Thymus (tissue), 11 donors: ENCODE measurements at regions not wholly inside any gene's neighbourhood (a gene's known extent, or its start where the extent isn't known, plus 50 kb on each side); places are given as distances from the start of the nearest gene placed in this dataset.

Experiments used
- DNase-seq, 9 donors: peaks; one replicate each; pipeline ENCODE4 v3.0.0-alpha.2; 2013; ENCODE audit warnings: low spot score in 9 of 9, low read depth in 6 of 9, missing footprints in 1 of 9
- H3K27ac ChIP-seq, 2 donors: one replicate each; pipeline ENCODE4 v1.5.1; 2013; ENCODE audit warnings: control low read depth in 1 of 2, low read depth in 1 of 2, low read length in 1 of 2, mild to moderate bottlenecking in 1 of 2, moderate library complexity in 1 of 2
- H3K27me3 ChIP-seq, 2 donors: one replicate each; pipeline ENCODE4 v1.5.1; 2013; ENCODE audit warnings: low read length in 1 of 2; ENCODE audit not compliant: control insufficient read depth in 2 of 2, insufficient read depth in 1 of 2
- H3K36me3 ChIP-seq, 2 donors: one replicate each; pipeline ENCODE4 v1.5.1; 2013; ENCODE audit warnings: low read length in 1 of 2, mild to moderate bottlenecking in 1 of 2, moderate library complexity in 1 of 2; ENCODE audit not compliant: control insufficient read depth in 2 of 2, insufficient read depth in 2 of 2
- H3K4me1 ChIP-seq, 2 donors: one replicate each; pipeline ENCODE4 v1.5.1; 2013; ENCODE audit warnings: low read length in 2 of 2; ENCODE audit not compliant: control insufficient read depth in 2 of 2, insufficient read depth in 2 of 2
- H3K4me3 ChIP-seq, 2 donors: one replicate each; pipeline ENCODE4 v1.5.1; 2013; ENCODE audit warnings: low read length in 2 of 2, control low read depth in 1 of 2, mild to moderate bottlenecking in 1 of 2
- H3K9me3 ChIP-seq, 2 donors: one replicate each; pipeline ENCODE4 v1.5.1; 2013; ENCODE audit warnings: low read length in 1 of 2, mild to moderate bottlenecking in 1 of 2; ENCODE audit not compliant: control insufficient read depth in 2 of 2, insufficient read depth in 1 of 2
- WGBS: extraction: QIAGEN DNeasy Blood & Tissue Kit; methylation state at CpG from one replicate; pipeline ENCODE4 v1.1.7; 2013; 5-methylcytosine and 5-hydroxymethylcytosine counted together
- donor health status: healthy.

DNA sequence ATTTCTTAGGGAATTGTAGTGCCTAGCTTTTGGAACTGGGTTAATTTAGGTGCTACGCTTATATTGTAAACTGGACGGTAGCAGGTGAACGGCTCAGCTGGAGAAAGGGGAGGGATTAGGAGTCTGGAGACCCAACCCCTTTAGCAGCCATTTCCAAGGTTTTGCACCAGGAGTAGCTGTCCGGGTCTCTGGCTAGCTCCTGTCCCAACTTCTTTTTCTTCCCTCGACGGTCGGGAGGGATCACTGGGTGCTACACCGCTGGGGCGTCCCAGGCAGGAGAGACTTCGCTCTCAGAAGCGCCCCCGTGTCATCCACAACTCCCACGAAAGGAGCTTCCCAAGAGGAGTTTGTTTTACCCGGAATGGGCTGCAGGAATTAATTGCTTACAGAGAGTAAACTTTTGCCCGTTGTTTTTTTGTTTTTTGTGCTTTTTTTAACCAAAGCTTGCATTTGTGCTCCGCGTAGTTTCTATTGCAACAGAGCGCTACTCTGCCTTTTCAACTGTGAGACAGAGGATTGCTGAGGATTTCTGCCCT lies 1640.9 kb upstream of the C9orf72 start:
- no peak for DNase-seq
- Histone ChIP-seq H3K4me1 (peaks cover 3 to 5% of the 10 kb centered on the region in 2 donors), H3K9me3 (no peaks in the 10 kb centered on the region), H3K36me3 (no peaks in the 10 kb centered on the region), H3K27me3 (peaks cover 36 to 48% of the 10 kb centered on the region in 2 donors), H3K27ac (no peak overlapping the region), H3K4me3 (no peak overlapping the region)
- 3% methylated on average over 18 of the region's 18 CpGs for WGBS

DNA sequence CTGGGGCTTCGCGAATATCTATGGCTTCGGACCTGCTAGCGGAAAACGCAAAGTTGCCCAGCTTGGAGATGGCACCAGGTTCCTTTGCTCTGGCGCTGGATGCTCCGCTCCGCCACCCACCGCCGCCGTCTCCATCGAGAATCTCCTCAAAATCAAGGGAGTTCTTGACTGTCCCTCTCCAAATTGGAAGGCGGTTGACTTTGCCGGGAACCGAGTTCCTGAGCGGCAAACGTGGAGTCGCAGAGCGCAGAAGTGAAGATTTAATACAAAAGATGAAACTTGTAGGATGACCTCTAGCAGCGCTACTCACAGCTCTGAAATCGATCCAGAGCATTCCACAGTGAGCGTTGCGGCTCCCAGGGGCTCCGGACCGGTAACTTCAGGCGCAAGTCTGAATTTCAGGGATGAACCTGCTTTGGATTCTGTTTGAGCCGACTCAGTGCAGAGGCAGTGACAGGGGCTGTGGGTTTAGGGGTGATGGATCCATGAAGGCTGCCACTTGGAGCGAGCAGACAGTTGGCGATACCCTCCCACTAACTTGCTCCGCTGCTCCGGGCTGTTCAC lies 1641.5 kb upstream of the C9orf72 start:
- no peak overlapping the region for H3K4me3 ChIP-seq
- peaks cover 3 to 5% of the 10 kb centered on the region in 2 donors for H3K4me1 ChIP-seq
- no peak for DNase-seq
- no peaks in the 10 kb centered on the region for H3K9me3 ChIP-seq
- no peaks in the 10 kb centered on the region for H3K36me3 ChIP-seq
- peaks cover 36 to 48% of the 10 kb centered on the region in 2 donors for H3K27me3 ChIP-seq
- 5% methylated on average over 31 of the region's 31 CpGs for WGBS
- H3K27ac ChIP-seq = no peak overlapping the region

DNA sequence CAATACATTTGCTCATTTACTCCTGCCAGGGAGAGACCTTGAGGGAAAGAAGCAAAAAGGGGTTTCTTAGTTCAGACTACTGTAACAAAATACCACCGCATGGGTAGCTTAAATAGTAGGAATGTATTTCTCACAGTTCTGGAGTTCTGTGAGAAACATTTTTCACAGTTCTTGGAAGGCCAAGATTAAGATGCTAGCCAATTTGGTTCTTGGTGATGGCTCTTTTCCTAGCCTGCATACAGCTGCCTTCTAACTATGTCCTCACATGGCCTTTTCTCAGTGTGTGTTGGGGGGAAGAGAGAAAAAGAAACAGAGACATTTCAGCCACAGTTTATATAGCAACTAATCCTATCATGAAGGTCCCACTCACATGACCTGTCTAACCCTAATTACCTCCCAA lies 1644.7 kb upstream of the C9orf72 start:
- Histone ChIP-seq H3K36me3 (no peaks in the 10 kb centered on the region), H3K27me3 (peaks cover 23 to 28% of the 10 kb centered on the region in 2 donors), H3K4me1 (peaks cover 0 to 3% of the 10 kb centered on the region in 2 donors), H3K27ac (no peak overlapping the region), H3K9me3 (no peaks in the 10 kb centered on the region), H3K4me3 (no peak overlapping the region)
- WGBS = 98% methylated on average over 1 of the region's 1 CpG
- no peak for DNase-seq

DNA sequence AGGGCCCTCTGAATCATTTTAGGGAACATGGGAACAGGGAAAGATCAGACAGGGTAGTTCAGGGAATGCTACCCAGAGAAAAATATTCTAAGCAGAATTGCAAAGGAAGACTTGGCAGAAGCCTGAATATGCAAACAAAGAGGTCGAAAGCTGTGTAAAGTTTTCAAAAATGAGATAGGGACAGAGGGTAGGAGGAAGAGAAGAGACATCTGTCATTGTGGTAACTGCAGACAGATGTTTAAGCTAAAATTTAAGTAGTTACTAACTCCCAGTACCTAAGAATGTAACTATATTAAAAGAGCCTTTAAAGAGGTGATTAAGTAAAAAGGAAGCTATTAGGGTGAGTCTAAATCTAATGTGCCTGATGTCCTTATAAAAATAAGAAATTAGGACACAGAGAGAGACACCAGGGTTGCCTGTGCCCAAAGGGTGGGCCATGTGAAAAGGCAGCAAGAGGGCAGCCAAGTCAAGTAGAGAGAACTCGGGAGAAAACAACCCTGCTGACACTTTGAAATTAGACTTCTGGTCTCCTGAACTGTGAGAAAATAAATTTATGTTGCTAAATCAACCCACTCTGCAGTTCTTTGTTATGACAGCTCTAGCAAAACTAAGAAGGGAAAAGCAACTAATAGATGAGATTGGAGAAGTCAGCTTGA lies 1647.4 kb upstream of the C9orf72 start:
- no peak overlapping the region for H3K27ac ChIP-seq
- no peak overlapping the region for H3K4me3 ChIP-seq
- WGBS = 67% methylated on average over 2 of the region's 2 CpGs
- no peaks in the 10 kb centered on the region for H3K9me3 ChIP-seq
- H3K4me1 ChIP-seq = no peaks in the 10 kb centered on the region
- no peaks in the 10 kb centered on the region for H3K36me3 ChIP-seq
- no peak for DNase-seq
- peaks cover 0 to 1% of the 10 kb centered on the region in 2 donors for H3K27me3 ChIP-seq

DNA sequence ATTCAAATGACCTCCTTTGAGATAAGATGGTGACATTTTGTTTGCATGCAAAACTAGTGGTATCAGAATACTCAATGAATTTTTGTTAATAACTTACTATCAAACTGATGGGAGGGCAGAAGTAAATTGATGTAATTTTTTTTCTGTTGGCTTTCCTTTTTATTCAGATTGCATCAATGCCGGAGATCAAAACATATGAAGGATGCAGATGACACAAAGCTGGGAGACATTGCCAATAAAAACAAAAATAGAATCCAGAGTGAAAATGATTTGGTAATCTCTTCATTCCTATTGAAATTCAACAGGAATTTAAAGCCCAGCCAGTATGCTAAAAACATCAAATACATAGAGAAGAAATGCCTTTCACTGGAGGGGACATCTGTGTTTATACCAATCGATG lies 1655.3 kb upstream of the C9orf72 start:
- 92% methylated on average over 2 of the region's 2 CpGs for WGBS
- no peak for DNase-seq
- H3K27me3 ChIP-seq = no peaks in the 10 kb centered on the region
- H3K36me3 ChIP-seq = no peaks in the 10 kb centered on the region
- H3K4me3 ChIP-seq = no peak overlapping the region
- no peaks in the 10 kb centered on the region for H3K9me3 ChIP-seq
- no peaks in the 10 kb centered on the region for H3K4me1 ChIP-seq
- no peak overlapping the region for H3K27ac ChIP-seq

DNA sequence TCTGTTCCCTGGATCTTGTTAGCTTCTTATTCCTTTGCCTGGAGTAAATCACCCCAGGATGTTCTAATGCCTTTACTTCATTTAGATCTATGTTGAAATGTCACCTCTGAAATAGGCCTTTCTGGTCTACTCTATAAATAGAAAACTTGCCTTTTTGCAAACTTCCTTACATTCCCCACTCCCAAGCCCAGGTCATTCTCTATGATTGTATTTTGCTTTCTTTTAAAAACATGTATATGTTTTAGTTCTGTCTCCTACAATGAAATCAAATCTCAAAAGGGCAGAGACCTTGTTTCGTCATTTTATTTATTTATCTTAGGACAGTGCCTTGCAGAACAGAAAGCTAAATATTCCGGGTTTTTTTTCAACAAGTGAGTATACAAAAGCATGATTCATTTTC lies 1657.7 kb upstream of the C9orf72 start:
- no peaks in the 10 kb centered on the region for H3K4me1 ChIP-seq
- H3K4me3 ChIP-seq = no peak overlapping the region
- no peak overlapping the region for H3K27ac ChIP-seq
- no peaks in the 10 kb centered on the region for H3K9me3 ChIP-seq
- H3K27me3 ChIP-seq = no peaks in the 10 kb centered on the region
- WGBS = 66% methylated on average over 2 of the region's 2 CpGs
- DNase-seq = no peak
- H3K36me3 ChIP-seq = no peaks in the 10 kb centered on the region

DNA sequence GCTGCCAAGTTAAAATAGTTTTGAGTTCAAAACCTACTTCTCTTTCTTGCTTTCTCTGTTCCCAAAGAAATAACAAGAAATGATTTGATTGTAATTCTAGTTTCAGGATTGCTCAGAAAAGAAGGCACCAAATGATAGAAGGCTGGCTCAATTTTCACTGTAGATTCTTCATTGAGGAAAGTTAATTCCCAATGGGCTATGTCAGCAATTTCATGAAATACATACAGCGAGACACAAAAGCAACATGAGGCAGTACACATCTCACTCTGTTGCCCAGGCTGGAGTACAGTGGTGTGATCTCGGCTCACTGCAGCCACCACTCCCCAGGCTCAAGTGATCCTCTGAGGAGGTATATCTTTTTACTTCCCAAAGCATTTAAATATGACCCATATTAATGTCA lies 1659.9 kb upstream of the C9orf72 start:
- WGBS = 91% methylated on average over 2 of the region's 2 CpGs
- no peak for DNase-seq
- H3K27ac ChIP-seq = no peak overlapping the region
- H3K4me1 ChIP-seq = no peaks in the 10 kb centered on the region
- H3K4me3 ChIP-seq = no peak overlapping the region
- no peaks in the 10 kb centered on the region for H3K9me3 ChIP-seq
- H3K27me3 ChIP-seq = no peaks in the 10 kb centered on the region
- no peaks in the 10 kb centered on the region for H3K36me3 ChIP-seq

DNA sequence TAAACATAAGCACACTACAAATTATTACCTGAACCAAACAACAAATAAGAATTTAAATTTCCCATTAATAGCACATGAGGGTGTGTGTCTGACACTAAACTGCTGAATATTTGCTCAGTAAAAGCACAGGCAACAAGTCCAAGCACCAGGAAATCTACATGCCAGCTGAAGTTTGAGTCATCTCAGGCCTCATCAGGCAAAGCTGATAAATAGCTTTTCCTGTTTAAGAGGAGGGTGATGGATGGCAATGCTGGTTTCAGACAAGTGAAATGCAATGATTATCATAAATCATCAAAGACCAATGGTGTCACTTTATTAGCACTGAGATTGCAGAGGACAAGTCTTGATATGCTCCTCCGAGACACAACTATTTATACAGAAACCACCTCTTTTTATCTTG lies 1668.0 kb upstream of the C9orf72 start:
- Histone ChIP-seq H3K4me1 (no peaks in the 10 kb centered on the region), H3K4me3 (no peak overlapping the region), H3K36me3 (no peaks in the 10 kb centered on the region), H3K27me3 (no peaks in the 10 kb centered on the region), H3K27ac (no peak overlapping the region), H3K9me3 (no peaks in the 10 kb centered on the region)
- no peak for DNase-seq
- 96% methylated on average over 1 of the region's 1 CpG for WGBS

DNA sequence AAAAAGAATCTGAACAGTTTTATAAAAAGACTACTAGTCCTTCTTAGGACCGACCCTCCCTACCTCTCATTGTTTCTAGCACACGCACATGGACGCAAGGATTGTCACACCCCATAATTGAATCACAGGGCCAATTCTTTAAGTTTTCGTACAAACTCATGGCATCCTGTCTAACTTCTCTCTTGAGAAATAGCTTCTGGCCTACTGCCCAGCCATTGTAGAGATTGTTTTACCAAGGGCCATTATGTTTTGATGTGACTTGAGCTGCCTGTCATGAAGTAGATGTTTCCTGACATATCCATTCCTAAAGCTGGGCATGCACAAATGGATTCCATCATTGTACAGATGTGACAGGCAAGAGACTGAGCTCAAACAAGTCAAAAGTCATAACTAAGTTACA lies 1672.1 kb upstream of the C9orf72 start:
- Histone ChIP-seq H3K4me3 (no peak overlapping the region), H3K27ac (no peak overlapping the region), H3K4me1 (no peaks in the 10 kb centered on the region), H3K36me3 (no peaks in the 10 kb centered on the region), H3K9me3 (no peaks in the 10 kb centered on the region), H3K27me3 (no peaks in the 10 kb centered on the region)
- WGBS = 90% methylated on average over 4 of the region's 4 CpGs
- DNase-seq = no peak
